Testis (tissue), 2 donors: ENCODE measurements at regions not wholly inside any gene's neighbourhood (a gene's known extent, or its start where the extent isn't known, plus 50 kb on each side); places are given as distances from the start of the nearest gene placed in this dataset.

Source experiments
- POLR2A ChIP-seq: fragments of 450-650 bp; IDR thresholded peaks from one replicate; pipeline ENCODE4 v1.6.1; 2017; ENCODE audit warnings: antibody characterized with exemption, mild to moderate bottlenecking, moderate library complexity
- TF ChIP-seq, protein P1 (sequence below), 3 experiments: fragments of 450-650 bp in 2 of 3; fragments of 200-600 bp in 1 of 3; sonication (generic) in 1 of 3; IDR thresholded peaks; one replicate each; pipeline ENCODE4 v1.5.1; 2016 to 2019; ENCODE audit warnings: antibody characterized with exemption in 3 of 3, mild to moderate bottlenecking in 2 of 3, moderate library complexity in 1 of 3

DNA sequence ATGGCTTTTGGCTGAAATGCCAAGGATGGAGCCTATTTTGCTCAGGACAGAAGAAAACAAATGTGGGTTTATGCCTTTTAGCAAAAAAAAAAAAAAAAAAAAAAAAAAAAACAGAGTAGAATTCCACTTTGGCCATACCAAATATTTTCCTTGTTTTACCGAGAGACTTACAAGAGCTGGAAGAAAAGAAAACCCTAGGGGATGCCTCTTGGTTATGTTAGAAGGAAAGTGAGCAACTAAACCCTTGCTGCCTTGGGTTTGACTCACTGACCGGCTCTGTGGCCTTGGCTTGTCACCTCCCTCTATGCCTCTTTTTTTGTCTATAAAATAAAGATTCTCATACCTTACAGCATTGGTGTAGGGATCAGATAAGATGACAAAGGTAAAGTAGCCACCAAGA, 69.6 kb upstream of the ABCA1 start:
- TF ChIP-seq POLR2A, result no peak
- TF ChIP-seq, protein P1, sequence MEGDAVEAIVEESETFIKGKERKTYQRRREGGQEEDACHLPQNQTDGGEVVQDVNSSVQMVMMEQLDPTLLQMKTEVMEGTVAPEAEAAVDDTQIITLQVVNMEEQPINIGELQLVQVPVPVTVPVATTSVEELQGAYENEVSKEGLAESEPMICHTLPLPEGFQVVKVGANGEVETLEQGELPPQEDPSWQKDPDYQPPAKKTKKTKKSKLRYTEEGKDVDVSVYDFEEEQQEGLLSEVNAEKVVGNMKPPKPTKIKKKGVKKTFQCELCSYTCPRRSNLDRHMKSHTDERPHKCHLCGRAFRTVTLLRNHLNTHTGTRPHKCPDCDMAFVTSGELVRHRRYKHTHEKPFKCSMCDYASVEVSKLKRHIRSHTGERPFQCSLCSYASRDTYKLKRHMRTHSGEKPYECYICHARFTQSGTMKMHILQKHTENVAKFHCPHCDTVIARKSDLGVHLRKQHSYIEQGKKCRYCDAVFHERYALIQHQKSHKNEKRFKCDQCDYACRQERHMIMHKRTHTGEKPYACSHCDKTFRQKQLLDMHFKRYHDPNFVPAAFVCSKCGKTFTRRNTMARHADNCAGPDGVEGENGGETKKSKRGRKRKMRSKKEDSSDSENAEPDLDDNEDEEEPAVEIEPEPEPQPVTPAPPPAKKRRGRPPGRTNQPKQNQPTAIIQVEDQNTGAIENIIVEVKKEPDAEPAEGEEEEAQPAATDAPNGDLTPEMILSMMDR (IDR thresholded peaks at IDR 0.05), result no peak
